ENCODE measurements at regions not wholly inside any gene's neighbourhood (a gene's known extent, or its start where the extent isn't known, plus 50 kb on each side); places are given as distances from the start of the nearest gene placed in this dataset.

- TF ChIP-seq CTCF (conservative IDR thresholded peaks at IDR 0.05; ENCODE audit: low read depth in 2 of 2) (no peak), POLR2AphosphoS5 (IDR thresholded peaks at IDR 0.05; ENCODE audit: low read depth) (no peak), EZH2phosphoT487 (IDR thresholded peaks at IDR 0.05; ENCODE audit: unreplicated experiment) (no peak), EZH2 (IDR thresholded peaks at IDR 0.05; ENCODE audit: low read depth, unreplicated experiment) (no peak), JUNB (IDR thresholded peaks at IDR 0.05; ENCODE audit: unreplicated experiment) (no peak), ZNF114 (CRISPR knock-in tag; IDR thresholded peaks at IDR 0.05) (no peak), ZNF331 (CRISPR knock-in tag; IDR thresholded peaks at IDR 0.05; ENCODE audit: low read depth) (no peak), CREB1 (CRISPR knock-in tag; IDR thresholded peaks at IDR 0.05; ENCODE audit: low read depth) (no peak)
- TF ChIP-seq, protein P1, sequence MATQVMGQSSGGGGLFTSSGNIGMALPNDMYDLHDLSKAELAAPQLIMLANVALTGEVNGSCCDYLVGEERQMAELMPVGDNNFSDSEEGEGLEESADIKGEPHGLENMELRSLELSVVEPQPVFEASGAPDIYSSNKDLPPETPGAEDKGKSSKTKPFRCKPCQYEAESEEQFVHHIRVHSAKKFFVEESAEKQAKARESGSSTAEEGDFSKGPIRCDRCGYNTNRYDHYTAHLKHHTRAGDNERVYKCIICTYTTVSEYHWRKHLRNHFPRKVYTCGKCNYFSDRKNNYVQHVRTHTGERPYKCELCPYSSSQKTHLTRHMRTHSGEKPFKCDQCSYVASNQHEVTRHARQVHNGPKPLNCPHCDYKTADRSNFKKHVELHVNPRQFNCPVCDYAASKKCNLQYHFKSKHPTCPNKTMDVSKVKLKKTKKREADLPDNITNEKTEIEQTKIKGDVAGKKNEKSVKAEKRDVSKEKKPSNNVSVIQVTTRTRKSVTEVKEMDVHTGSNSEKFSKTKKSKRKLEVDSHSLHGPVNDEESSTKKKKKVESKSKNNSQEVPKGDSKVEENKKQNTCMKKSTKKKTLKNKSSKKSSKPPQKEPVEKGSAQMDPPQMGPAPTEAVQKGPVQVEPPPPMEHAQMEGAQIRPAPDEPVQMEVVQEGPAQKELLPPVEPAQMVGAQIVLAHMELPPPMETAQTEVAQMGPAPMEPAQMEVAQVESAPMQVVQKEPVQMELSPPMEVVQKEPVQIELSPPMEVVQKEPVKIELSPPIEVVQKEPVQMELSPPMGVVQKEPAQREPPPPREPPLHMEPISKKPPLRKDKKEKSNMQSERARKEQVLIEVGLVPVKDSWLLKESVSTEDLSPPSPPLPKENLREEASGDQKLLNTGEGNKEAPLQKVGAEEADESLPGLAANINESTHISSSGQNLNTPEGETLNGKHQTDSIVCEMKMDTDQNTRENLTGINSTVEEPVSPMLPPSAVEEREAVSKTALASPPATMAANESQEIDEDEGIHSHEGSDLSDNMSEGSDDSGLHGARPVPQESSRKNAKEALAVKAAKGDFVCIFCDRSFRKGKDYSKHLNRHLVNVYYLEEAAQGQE (IDR thresholded peaks at IDR 0.05; ENCODE audit: unreplicated experiment), result no peak
- TF ChIP-seq, protein P2, sequence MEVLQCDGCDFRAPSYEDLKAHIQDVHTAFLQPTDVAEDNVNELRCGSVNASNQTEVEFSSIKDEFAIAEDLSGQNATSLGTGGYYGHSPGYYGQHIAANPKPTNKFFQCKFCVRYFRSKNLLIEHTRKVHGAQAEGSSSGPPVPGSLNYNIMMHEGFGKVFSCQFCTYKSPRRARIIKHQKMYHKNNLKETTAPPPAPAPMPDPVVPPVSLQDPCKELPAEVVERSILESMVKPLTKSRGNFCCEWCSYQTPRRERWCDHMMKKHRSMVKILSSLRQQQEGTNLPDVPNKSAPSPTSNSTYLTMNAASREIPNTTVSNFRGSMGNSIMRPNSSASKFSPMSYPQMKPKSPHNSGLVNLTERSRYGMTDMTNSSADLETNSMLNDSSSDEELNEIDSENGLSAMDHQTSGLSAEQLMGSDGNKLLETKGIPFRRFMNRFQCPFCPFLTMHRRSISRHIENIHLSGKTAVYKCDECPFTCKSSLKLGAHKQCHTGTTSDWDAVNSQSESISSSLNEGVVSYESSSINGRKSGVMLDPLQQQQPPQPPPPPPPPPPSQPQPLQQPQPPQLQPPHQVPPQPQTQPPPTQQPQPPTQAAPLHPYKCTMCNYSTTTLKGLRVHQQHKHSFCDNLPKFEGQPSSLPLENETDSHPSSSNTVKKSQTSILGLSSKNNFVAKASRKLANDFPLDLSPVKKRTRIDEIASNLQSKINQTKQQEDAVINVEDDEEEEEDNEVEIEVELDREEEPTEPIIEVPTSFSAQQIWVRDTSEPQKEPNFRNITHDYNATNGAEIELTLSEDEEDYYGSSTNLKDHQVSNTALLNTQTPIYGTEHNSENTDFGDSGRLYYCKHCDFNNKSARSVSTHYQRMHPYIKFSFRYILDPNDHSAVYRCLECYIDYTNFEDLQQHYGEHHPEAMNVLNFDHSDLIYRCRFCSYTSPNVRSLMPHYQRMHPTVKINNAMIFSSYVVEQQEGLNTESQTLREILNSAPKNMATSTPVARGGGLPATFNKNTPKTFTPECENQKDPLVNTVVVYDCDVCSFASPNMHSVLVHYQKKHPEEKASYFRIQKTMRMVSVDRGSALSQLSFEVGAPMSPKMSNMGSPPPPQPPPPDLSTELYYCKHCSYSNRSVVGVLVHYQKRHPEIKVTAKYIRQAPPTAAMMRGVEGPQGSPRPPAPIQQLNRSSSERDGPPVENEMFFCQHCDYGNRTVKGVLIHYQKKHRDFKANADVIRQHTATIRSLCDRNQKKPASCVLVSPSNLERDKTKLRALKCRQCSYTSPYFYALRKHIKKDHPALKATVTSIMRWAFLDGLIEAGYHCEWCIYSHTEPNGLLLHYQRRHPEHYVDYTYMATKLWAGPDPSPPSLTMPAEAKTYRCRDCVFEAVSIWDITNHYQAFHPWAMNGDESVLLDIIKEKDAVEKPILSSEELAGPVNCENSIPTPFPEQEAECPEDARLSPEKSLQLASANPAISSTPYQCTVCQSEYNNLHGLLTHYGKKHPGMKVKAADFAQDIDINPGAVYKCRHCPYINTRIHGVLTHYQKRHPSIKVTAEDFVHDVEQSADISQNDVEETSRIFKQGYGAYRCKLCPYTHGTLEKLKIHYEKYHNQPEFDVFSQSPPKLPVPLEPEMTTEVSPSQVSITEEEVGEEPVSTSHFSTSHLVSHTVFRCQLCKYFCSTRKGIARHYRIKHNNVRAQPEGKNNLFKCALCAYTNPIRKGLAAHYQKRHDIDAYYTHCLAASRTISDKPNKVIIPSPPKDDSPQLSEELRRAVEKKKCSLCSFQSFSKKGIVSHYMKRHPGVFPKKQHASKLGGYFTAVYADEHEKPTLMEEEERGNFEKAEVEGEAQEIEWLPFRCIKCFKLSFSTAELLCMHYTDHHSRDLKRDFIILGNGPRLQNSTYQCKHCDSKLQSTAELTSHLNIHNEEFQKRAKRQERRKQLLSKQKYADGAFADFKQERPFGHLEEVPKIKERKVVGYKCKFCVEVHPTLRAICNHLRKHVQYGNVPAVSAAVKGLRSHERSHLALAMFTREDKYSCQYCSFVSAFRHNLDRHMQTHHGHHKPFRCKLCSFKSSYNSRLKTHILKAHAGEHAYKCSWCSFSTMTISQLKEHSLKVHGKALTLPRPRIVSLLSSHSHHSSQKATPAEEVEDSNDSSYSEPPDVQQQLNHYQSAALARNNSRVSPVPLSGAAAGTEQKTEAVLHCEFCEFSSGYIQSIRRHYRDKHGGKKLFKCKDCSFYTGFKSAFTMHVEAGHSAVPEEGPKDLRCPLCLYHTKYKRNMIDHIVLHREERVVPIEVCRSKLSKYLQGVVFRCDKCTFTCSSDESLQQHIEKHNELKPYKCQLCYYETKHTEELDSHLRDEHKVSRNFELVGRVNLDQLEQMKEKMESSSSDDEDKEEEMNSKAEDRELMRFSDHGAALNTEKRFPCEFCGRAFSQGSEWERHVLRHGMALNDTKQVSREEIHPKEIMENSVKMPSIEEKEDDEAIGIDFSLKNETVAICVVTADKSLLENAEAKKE (CRISPR knock-in tag; IDR thresholded peaks at IDR 0.05), result no peak
- TF ChIP-seq, protein P3, sequence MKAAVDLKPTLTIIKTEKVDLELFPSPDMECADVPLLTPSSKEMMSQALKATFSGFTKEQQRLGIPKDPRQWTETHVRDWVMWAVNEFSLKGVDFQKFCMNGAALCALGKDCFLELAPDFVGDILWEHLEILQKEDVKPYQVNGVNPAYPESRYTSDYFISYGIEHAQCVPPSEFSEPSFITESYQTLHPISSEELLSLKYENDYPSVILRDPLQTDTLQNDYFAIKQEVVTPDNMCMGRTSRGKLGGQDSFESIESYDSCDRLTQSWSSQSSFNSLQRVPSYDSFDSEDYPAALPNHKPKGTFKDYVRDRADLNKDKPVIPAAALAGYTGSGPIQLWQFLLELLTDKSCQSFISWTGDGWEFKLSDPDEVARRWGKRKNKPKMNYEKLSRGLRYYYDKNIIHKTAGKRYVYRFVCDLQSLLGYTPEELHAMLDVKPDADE (IDR thresholded peaks at IDR 0.05), result no peak
Observed at GRCh38 chr7:49137978-49138377, 213.6 kb downstream of the CDC14C start.

All from GM23338 (cell line).